T-helper 2 cell treated with Interferon-gamma antibody and Interleukin-4, amounts not matched to agents 5 μg/mL and 100 μg/mL, for 36 hours (primary cell): ENCODE measurements at regions not wholly inside any gene's neighbourhood (a gene's known extent, or its start where the extent isn't known, plus 50 kb on each side); places are given as distances from the start of the nearest gene placed in this dataset.

ENCODE experiments used
- DNase-seq: peaks from one replicate; pipeline ENCODE4 v3.0.0; 2021; ENCODE audit warnings: low spot score
- H3K27ac Mint-ChIP-seq: one replicate; pipeline ENCODE4 v1.8.0; 2021; ENCODE audit warnings: mild to moderate bottlenecking, mixed read lengths
- H3K27me3 Mint-ChIP-seq: one replicate; pipeline ENCODE4 v1.8.0; 2021; ENCODE audit warnings: low read depth, mixed read lengths
- H3K36me3 Mint-ChIP-seq: one replicate; pipeline ENCODE4 v1.8.0; 2021; ENCODE audit warnings: low read depth, mixed read lengths
- H3K4me1 Mint-ChIP-seq: one replicate; pipeline ENCODE4 v1.8.0; 2021; ENCODE audit warnings: low read depth, mixed read lengths
- H3K4me3 Mint-ChIP-seq: one replicate; pipeline ENCODE4 v1.8.0; 2022; ENCODE audit warnings: mild to moderate bottlenecking, moderate library complexity, mixed read lengths
- H3K9me3 Mint-ChIP-seq: one replicate; pipeline ENCODE4 v1.8.0; 2021; ENCODE audit warnings: mixed read lengths

DNA sequence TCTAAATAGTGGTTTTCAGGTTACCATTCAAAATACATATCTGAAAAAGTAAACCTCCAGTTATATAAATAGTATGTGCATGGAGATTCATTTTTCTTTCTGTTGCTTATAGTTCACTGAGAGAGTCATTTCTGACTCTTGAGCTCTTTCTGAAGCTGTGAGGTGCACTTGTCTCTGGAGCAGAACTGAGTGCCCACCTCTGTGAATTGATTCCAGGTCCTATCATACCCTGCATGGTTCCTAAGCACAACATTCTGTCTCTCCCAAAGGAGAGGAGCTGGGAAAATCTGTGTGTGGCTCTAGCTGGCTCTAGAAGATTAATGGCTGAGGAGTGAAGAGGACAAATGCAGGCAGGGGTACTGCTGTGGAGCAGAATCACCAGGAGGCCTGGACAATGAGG, 161.6 kb upstream of the HCCS start:
- Mint-ChIP-seq H3K27me3 (no peaks in the 10 kb centered on the region), H3K9me3 (peaks cover 7% of the 10 kb centered on the region), H3K4me1 (no peaks in the 10 kb centered on the region), H3K4me3 (no peak overlapping the region), H3K27ac (no peak overlapping the region), H3K36me3 (no peaks in the 10 kb centered on the region)
- no peak for DNase-seq

- Mint-ChIP-seq H3K27ac (no peak overlapping the region), H3K4me3 (no peak overlapping the region), H3K4me1 (no peaks in the 10 kb centered on the region), H3K36me3 (no peaks in the 10 kb centered on the region), H3K9me3 (peaks cover 23% of the 10 kb centered on the region), H3K27me3 (no peaks in the 10 kb centered on the region)
- DNase-seq = no peak
These were observed 158.5 kb upstream of the HCCS start for GRCh38 chrX:10952619-10953018.

GRCh38 chrX:10965174-10965798, 145.8 kb upstream of the HCCS start:
- H3K9me3 Mint-ChIP-seq = peaks cover 12% of the 10 kb centered on the region
- H3K36me3 Mint-ChIP-seq = no peaks in the 10 kb centered on the region
- no peak overlapping the region for H3K4me3 Mint-ChIP-seq
- no peaks in the 10 kb centered on the region for H3K4me1 Mint-ChIP-seq
- DNase-seq = no peak
- no peak overlapping the region for H3K27ac Mint-ChIP-seq
- no peaks in the 10 kb centered on the region for H3K27me3 Mint-ChIP-seq

- no peak overlapping the region for H3K4me3 Mint-ChIP-seq
- H3K27ac Mint-ChIP-seq = no peak overlapping the region
- no peaks in the 10 kb centered on the region for H3K36me3 Mint-ChIP-seq
- no peaks in the 10 kb centered on the region for H3K27me3 Mint-ChIP-seq
- DNase-seq = no peak
- H3K4me1 Mint-ChIP-seq = no peaks in the 10 kb centered on the region
- peaks cover 10% of the 10 kb centered on the region for H3K9me3 Mint-ChIP-seq
These were observed 145.1 kb upstream of the HCCS start for GRCh38 chrX:10966057-10966456.

GRCh38 chrX:10971176-10971575, 140.0 kb upstream of the HCCS start:
- H3K4me3 Mint-ChIP-seq = no peak overlapping the region
- DNase-seq = no peak
- H3K27me3 Mint-ChIP-seq = no peaks in the 10 kb centered on the region
- H3K9me3 Mint-ChIP-seq = peaks cover 12% of the 10 kb centered on the region
- H3K27ac Mint-ChIP-seq = no peak overlapping the region
- H3K4me1 Mint-ChIP-seq = no peaks in the 10 kb centered on the region
- H3K36me3 Mint-ChIP-seq = no peaks in the 10 kb centered on the region

DNA sequence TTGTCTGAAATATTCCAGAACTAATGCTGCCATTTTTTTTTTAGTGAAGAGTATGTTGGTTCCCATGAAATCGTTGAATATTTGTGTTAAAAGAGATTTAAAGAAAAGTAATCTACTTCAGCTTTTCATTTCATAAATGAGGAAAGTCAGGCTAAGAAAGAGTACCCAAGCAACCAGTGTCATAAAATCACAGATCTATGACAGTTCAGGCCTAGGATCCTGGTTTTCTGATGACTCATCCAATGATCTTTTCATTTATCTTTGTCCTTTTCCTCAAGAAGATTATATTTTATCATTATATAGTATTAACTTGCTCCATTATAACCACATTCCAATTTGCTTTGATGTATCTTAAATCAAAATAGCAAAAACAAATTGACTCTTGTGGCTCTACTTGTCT, 139.4 kb upstream of the HCCS start:
- Mint-ChIP-seq H3K4me1 (no peaks in the 10 kb centered on the region), H3K9me3 (peaks cover 12% of the 10 kb centered on the region), H3K27me3 (no peaks in the 10 kb centered on the region), H3K4me3 (no peak overlapping the region), H3K36me3 (no peaks in the 10 kb centered on the region), H3K27ac (no peak overlapping the region)
- DNase-seq = no peak

- H3K9me3 Mint-ChIP-seq = peaks cover 12% of the 10 kb centered on the region
- no peaks in the 10 kb centered on the region for H3K36me3 Mint-ChIP-seq
- H3K27ac Mint-ChIP-seq = no peak overlapping the region
- DNase-seq = no peak
- H3K4me1 Mint-ChIP-seq = no peaks in the 10 kb centered on the region
- no peak overlapping the region for H3K4me3 Mint-ChIP-seq
- no peaks in the 10 kb centered on the region for H3K27me3 Mint-ChIP-seq
These were observed 138.4 kb upstream of the HCCS start for GRCh38 chrX:10972706-10973105.

GRCh38 chrX:10974920-10975319, 136.2 kb upstream of the HCCS start:
- no peak overlapping the region for H3K27ac Mint-ChIP-seq
- no peak overlapping the region for H3K4me3 Mint-ChIP-seq
- H3K9me3 Mint-ChIP-seq = peaks cover 11% of the 10 kb centered on the region
- H3K27me3 Mint-ChIP-seq = no peaks in the 10 kb centered on the region
- no peaks in the 10 kb centered on the region for H3K4me1 Mint-ChIP-seq
- DNase-seq = no peak
- H3K36me3 Mint-ChIP-seq = no peaks in the 10 kb centered on the region

DNA sequence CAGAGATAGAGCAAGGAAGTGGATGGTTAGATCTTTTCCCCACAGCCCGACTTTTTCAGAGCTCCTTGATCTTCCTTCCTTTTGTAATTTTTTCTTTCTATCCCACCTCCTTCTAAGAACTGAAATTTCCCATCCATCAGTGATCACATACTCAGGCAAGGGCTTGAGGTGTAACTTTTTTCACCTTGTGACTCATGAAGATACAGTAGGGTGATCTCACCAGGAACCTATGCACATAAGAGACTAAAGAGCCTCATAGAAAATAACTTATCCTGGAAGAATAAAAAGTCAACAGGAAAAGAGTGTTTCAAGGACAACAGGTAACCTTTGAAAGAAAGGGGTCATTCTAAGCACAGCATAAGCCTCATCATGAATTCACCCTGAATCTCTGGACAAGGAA, 131.2 kb upstream of the HCCS start:
- no peaks in the 10 kb centered on the region for H3K27me3 Mint-ChIP-seq
- H3K4me1 Mint-ChIP-seq = no peaks in the 10 kb centered on the region
- H3K9me3 Mint-ChIP-seq = peaks cover 7% of the 10 kb centered on the region
- no peak overlapping the region for H3K4me3 Mint-ChIP-seq
- no peak overlapping the region for H3K27ac Mint-ChIP-seq
- H3K36me3 Mint-ChIP-seq = no peaks in the 10 kb centered on the region
- DNase-seq = no peak

DNA sequence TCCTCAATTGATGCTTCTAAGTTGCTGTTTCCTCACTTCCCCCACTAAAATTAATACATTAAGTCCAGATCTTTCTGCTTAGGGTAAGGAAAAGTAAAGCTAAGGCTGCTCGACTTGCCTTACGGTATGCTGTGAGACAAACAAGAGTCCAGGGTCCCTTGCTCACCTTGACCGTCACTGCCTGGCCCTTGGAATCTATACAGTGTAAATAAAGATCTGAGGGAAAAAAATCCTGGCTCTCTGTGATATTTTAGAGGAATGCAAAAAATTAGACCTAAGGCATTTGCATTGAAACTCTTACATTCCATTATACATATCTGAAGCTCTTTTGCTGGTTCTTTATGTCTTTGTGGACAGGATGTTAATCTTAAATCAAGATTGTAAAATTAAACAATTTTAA, 129.6 kb upstream of the HCCS start:
- Mint-ChIP-seq H3K4me3 (no peak overlapping the region), H3K4me1 (no peaks in the 10 kb centered on the region), H3K27ac (no peak overlapping the region), H3K27me3 (no peaks in the 10 kb centered on the region), H3K36me3 (no peaks in the 10 kb centered on the region), H3K9me3 (peaks cover 7% of the 10 kb centered on the region)
- no peak for DNase-seq

DNA sequence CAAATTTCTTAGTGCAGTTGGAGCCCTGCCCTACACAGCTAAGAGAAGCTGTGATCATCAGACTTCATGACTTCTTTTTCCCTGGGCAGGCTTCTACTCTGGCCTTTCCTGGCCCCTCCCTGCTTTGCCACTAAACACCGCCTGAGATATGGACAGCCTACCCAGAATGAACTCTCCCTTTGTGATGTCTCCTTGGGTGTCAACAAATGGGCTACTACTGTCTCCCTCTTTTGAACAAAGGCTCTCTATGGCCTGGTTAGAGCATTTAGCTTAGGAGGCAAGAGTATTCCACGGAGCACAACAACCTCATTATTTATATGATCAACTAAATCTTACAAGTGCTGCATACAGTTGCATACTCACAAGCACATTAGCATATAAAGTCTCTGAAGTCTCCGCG, 127.6 kb upstream of the HCCS start:
- peaks cover 2% of the 10 kb centered on the region for H3K9me3 Mint-ChIP-seq
- no peaks in the 10 kb centered on the region for H3K36me3 Mint-ChIP-seq
- H3K27ac Mint-ChIP-seq = no peak overlapping the region
- H3K4me3 Mint-ChIP-seq = no peak overlapping the region
- no peaks in the 10 kb centered on the region for H3K27me3 Mint-ChIP-seq
- DNase-seq = no peak
- no peaks in the 10 kb centered on the region for H3K4me1 Mint-ChIP-seq

GRCh38 chrX:10984213-10984612, 126.9 kb upstream of the HCCS start:
- Mint-ChIP-seq H3K4me3 (no peak overlapping the region), H3K9me3 (no peaks in the 10 kb centered on the region), H3K27ac (no peak overlapping the region), H3K27me3 (no peaks in the 10 kb centered on the region), H3K36me3 (no peaks in the 10 kb centered on the region), H3K4me1 (no peaks in the 10 kb centered on the region)
- no peak for DNase-seq

DNA sequence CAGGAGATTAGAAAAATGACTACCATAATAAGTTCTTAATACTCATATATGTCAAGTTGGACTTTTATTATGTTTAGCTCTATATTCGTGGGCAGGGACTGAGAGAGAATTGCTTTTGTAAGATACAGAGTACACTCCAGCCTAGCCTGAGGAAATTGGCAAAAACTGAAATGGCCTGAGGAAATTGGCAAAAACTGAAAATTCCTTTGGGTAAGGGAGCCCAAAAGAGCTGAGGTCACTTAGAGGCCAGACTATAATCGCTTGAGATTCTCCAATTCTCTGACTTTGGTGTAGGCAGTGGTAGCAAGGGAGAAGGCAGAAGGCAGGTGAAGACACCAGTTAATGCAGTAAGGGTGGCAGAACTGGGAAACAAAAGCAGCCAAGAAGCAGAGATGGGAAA, 124.5 kb upstream of the HCCS start:
- H3K4me1 Mint-ChIP-seq = no peaks in the 10 kb centered on the region
- no peak overlapping the region for H3K27ac Mint-ChIP-seq
- DNase-seq = no peak
- no peak overlapping the region for H3K4me3 Mint-ChIP-seq
- H3K27me3 Mint-ChIP-seq = no peaks in the 10 kb centered on the region
- no peaks in the 10 kb centered on the region for H3K9me3 Mint-ChIP-seq
- H3K36me3 Mint-ChIP-seq = no peaks in the 10 kb centered on the region

DNA sequence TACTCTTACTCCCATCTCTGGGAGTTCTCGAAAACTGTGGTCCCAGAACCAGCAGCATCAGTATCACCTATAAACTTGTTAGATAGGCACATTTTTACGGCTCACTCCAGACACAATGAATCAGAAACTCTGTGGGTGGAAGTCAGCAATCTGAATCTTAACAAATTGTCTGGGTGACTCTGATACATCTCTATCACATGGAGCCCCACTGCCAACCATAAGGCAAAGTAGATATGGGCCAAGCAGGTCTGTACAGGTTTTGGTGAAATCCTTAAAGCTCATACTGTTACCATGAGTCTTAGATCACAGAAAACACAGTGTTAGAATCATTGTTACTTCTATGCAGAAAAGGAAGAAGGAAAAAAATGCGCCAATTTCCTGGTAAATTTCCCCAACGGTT, 122.5 kb upstream of the HCCS start:
- no peaks in the 10 kb centered on the region for H3K4me1 Mint-ChIP-seq
- no peak overlapping the region for H3K4me3 Mint-ChIP-seq
- no peaks in the 10 kb centered on the region for H3K27me3 Mint-ChIP-seq
- no peaks in the 10 kb centered on the region for H3K36me3 Mint-ChIP-seq
- DNase-seq = no peak
- H3K9me3 Mint-ChIP-seq = peaks cover 6% of the 10 kb centered on the region
- H3K27ac Mint-ChIP-seq = no peak overlapping the region

GRCh38 chrX:10989386-10989785, 121.7 kb upstream of the HCCS start:
- Mint-ChIP-seq H3K27ac (no peak overlapping the region), H3K4me3 (no peak overlapping the region), H3K36me3 (no peaks in the 10 kb centered on the region), H3K4me1 (no peaks in the 10 kb centered on the region), H3K27me3 (no peaks in the 10 kb centered on the region), H3K9me3 (peaks cover 6% of the 10 kb centered on the region)
- DNase-seq = no peak
